ENCODE measurements at regions not wholly inside any gene's neighbourhood (a gene's known extent, or its start where the extent isn't known, plus 50 kb on each side); places are given as distances from the start of the nearest gene placed in this dataset.

DNA sequence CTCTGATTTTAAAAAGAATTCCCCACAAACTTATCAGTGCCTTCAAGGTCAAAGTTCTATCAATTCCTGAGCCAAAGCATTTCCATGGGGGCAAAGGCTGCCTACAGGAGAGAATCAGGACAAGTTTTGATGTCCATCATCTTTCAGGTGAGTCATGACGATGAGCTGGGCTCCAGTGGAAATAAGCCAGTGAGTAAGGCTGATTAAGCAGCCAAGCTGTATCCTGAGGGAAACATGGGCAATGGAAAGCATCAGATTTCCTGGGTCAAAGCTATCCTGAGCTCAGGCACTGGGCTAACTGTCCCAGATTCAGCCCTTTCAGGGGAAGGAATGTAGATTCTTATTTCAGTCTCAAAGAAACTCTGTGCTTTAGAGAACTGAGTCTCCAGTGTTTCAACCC, 377.4 kb downstream of the CD109 start:
- Histone ChIP-seq H3K4me3 (ENCODE audit: low read depth, low read length) (no peak overlapping the region), H3K9me3 (ENCODE audit: control insufficient read depth, insufficient read depth, low read length) (no peaks in the 10 kb centered on the region), H3K27me3 (ENCODE audit: control insufficient read depth, insufficient read depth, low read length) (no peaks in the 10 kb centered on the region), H3K4me1 (ENCODE audit: control insufficient read depth, insufficient read depth, low read length) (no peaks in the 10 kb centered on the region), H3K27ac (ENCODE audit: low read depth, low read length) (no peak overlapping the region), H3K36me3 (ENCODE audit: control insufficient read depth, insufficient read depth, low read length) (no peaks in the 10 kb centered on the region)
- 92% methylated on average over 1 of the region's 1 CpG for WGBS (ENCODE audit: insufficient coverage)
- DNase-seq (ENCODE audit: low read depth in 4 of 6, low spot score in 6 of 6): no peak

- Histone ChIP-seq H3K27me3 (ENCODE audit: control insufficient read depth, insufficient read depth, low read length) (no peaks in the 10 kb centered on the region), H3K27ac (ENCODE audit: low read depth, low read length) (no peak overlapping the region), H3K36me3 (ENCODE audit: control insufficient read depth, insufficient read depth, low read length) (no peaks in the 10 kb centered on the region), H3K9me3 (ENCODE audit: control insufficient read depth, insufficient read depth, low read length) (no peaks in the 10 kb centered on the region), H3K4me3 (ENCODE audit: low read depth, low read length) (no peak overlapping the region), H3K4me1 (ENCODE audit: control insufficient read depth, insufficient read depth, low read length) (no peaks in the 10 kb centered on the region)
- DNase-seq (ENCODE audit: low read depth in 4 of 6, low spot score in 6 of 6): no peak
Measured at GRCh38 chr6:74071214-74071613, 375.2 kb downstream of the CD109 start.

DNA sequence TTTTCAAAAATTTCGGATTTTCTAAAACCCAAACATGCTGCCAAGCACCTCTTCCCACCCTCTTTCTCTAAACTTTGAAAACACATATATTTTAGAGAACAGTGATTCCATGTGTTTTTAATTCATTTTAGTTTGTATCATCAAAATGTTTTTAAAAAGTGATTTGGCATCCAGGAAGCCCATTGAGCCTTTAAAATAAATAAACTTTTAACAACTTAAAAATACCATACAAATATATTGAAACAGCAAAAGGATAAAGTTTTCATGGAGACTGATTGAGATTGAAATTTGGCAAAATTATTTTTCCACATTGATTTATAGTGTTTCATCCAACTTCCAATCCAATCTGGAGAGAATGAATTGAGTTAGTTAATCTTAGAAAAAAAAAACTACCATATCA, 374.7 kb downstream of the CD109 start:
- WGBS (ENCODE audit: insufficient coverage): no CpG with 5 or more reads among the region's 1 CpG

GRCh38 chr6:74070091-74070490, 374.1 kb downstream of the CD109 start:
- H3K4me1 ChIP-seq (ENCODE audit: control insufficient read depth, insufficient read depth, low read length): no peaks in the 10 kb centered on the region
- 17% methylated on average over 1 of the region's 1 CpG for WGBS (ENCODE audit: insufficient coverage)
- H3K4me3 ChIP-seq (ENCODE audit: low read depth, low read length): no peak overlapping the region
- no peaks in the 10 kb centered on the region for H3K27me3 ChIP-seq (ENCODE audit: control insufficient read depth, insufficient read depth, low read length)
- no peak overlapping the region for H3K27ac ChIP-seq (ENCODE audit: low read depth, low read length)
- H3K36me3 ChIP-seq (ENCODE audit: control insufficient read depth, insufficient read depth, low read length): no peaks in the 10 kb centered on the region
- no peaks in the 10 kb centered on the region for H3K9me3 ChIP-seq (ENCODE audit: control insufficient read depth, insufficient read depth, low read length)
- no peak for DNase-seq (ENCODE audit: low read depth in 4 of 6, low spot score in 6 of 6)

More for the DNA sequence above, 374.7 kb downstream of the CD109 start:
- DNase-seq (ENCODE audit: low read depth in 4 of 6, low spot score in 6 of 6): no peak
- no peaks in the 10 kb centered on the region for H3K4me1 ChIP-seq (ENCODE audit: control insufficient read depth, insufficient read depth, low read length)
- no peaks in the 10 kb centered on the region for H3K36me3 ChIP-seq (ENCODE audit: control insufficient read depth, insufficient read depth, low read length)
- no peak overlapping the region for H3K4me3 ChIP-seq (ENCODE audit: low read depth, low read length)
- no peaks in the 10 kb centered on the region for H3K9me3 ChIP-seq (ENCODE audit: control insufficient read depth, insufficient read depth, low read length)
- no peak overlapping the region for H3K27ac ChIP-seq (ENCODE audit: low read depth, low read length)
- no peaks in the 10 kb centered on the region for H3K27me3 ChIP-seq (ENCODE audit: control insufficient read depth, insufficient read depth, low read length)

- no peaks in the 10 kb centered on the region for H3K36me3 ChIP-seq (ENCODE audit: control insufficient read depth, insufficient read depth, low read length)
- H3K27ac ChIP-seq (ENCODE audit: low read depth, low read length): no peak overlapping the region
- H3K4me3 ChIP-seq (ENCODE audit: low read depth, low read length): no peak overlapping the region
- no CpG with 5 or more reads among the region's 4 CpGs for WGBS (ENCODE audit: insufficient coverage)
- no peaks in the 10 kb centered on the region for H3K9me3 ChIP-seq (ENCODE audit: control insufficient read depth, insufficient read depth, low read length)
- DNase-seq (ENCODE audit: low read depth in 4 of 6, low spot score in 6 of 6): no peak
- H3K27me3 ChIP-seq (ENCODE audit: control insufficient read depth, insufficient read depth, low read length): no peaks in the 10 kb centered on the region
- no peaks in the 10 kb centered on the region for H3K4me1 ChIP-seq (ENCODE audit: control insufficient read depth, insufficient read depth, low read length)
Measured at GRCh38 chr6:74069089-74069581, 373.1 kb downstream of the CD109 start.

- no peak for DNase-seq (ENCODE audit: low read depth in 4 of 6, low spot score in 6 of 6)
- no peak overlapping the region for H3K4me3 ChIP-seq (ENCODE audit: low read depth, low read length)
- H3K4me1 ChIP-seq (ENCODE audit: control insufficient read depth, insufficient read depth, low read length): no peaks in the 10 kb centered on the region
- no peak overlapping the region for H3K27ac ChIP-seq (ENCODE audit: low read depth, low read length)
- H3K36me3 ChIP-seq (ENCODE audit: control insufficient read depth, insufficient read depth, low read length): no peaks in the 10 kb centered on the region
- WGBS (ENCODE audit: insufficient coverage): 100% methylated on average over 3 of the region's 10 CpGs
- no peaks in the 10 kb centered on the region for H3K9me3 ChIP-seq (ENCODE audit: control insufficient read depth, insufficient read depth, low read length)
- no peaks in the 10 kb centered on the region for H3K27me3 ChIP-seq (ENCODE audit: control insufficient read depth, insufficient read depth, low read length)
Measured at GRCh38 chr6:74066168-74066871, 370.3 kb downstream of the CD109 start.

GRCh38 chr6:74065705-74066104, 369.7 kb downstream of the CD109 start:
- no peaks in the 10 kb centered on the region for H3K9me3 ChIP-seq (ENCODE audit: control insufficient read depth, insufficient read depth, low read length)
- H3K36me3 ChIP-seq (ENCODE audit: control insufficient read depth, insufficient read depth, low read length): no peaks in the 10 kb centered on the region
- H3K27me3 ChIP-seq (ENCODE audit: control insufficient read depth, insufficient read depth, low read length): no peaks in the 10 kb centered on the region
- no peak overlapping the region for H3K4me3 ChIP-seq (ENCODE audit: low read depth, low read length)
- WGBS (ENCODE audit: insufficient coverage): no CpG with 5 or more reads among the region's 1 CpG
- H3K4me1 ChIP-seq (ENCODE audit: control insufficient read depth, insufficient read depth, low read length): no peaks in the 10 kb centered on the region
- DNase-seq (ENCODE audit: low read depth in 4 of 6, low spot score in 6 of 6): peak in 1 of 6 donors; percentile 5
- no peak overlapping the region for H3K27ac ChIP-seq (ENCODE audit: low read depth, low read length)

DNA sequence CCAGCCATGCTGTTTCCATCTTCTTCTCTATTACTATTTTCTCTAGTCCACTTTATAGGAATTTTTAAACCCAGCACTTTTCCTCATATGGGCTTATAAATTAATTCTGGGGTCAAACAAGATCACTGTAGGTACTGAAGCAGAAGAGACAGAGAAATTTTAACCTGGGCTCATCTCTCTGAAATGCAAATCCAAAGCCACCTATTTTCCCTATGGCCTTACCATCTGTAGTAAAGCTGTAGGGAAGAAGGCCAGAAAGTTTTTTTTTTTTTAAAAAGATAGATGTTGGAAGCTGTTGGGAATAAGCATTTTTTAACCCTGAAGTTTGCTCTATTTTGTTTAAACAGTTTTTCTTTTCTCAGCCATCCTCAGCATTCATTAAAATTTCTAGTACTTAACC, 367.4 kb downstream of the CD109 start:
- H3K36me3 ChIP-seq (ENCODE audit: control insufficient read depth, insufficient read depth, low read length): no peaks in the 10 kb centered on the region
- H3K4me3 ChIP-seq (ENCODE audit: low read depth, low read length): no peak overlapping the region
- no peaks in the 10 kb centered on the region for H3K27me3 ChIP-seq (ENCODE audit: control insufficient read depth, insufficient read depth, low read length)
- H3K27ac ChIP-seq (ENCODE audit: low read depth, low read length): no peak overlapping the region
- no peaks in the 10 kb centered on the region for H3K9me3 ChIP-seq (ENCODE audit: control insufficient read depth, insufficient read depth, low read length)
- DNase-seq (ENCODE audit: low read depth in 4 of 6, low spot score in 6 of 6): no peak
- H3K4me1 ChIP-seq (ENCODE audit: control insufficient read depth, insufficient read depth, low read length): no peaks in the 10 kb centered on the region

- Histone ChIP-seq H3K4me3 (ENCODE audit: low read depth, low read length) (no peak overlapping the region), H3K27me3 (ENCODE audit: control insufficient read depth, insufficient read depth, low read length) (no peaks in the 10 kb centered on the region), H3K36me3 (ENCODE audit: control insufficient read depth, insufficient read depth, low read length) (no peaks in the 10 kb centered on the region), H3K4me1 (ENCODE audit: control insufficient read depth, insufficient read depth, low read length) (no peaks in the 10 kb centered on the region), H3K9me3 (ENCODE audit: control insufficient read depth, insufficient read depth, low read length) (no peaks in the 10 kb centered on the region), H3K27ac (ENCODE audit: low read depth, low read length) (no peak overlapping the region)
- no CpG with 5 or more reads among the region's 1 CpG for WGBS (ENCODE audit: insufficient coverage)
- no peak for DNase-seq (ENCODE audit: low read depth in 4 of 6, low spot score in 6 of 6)
Measured at GRCh38 chr6:74061201-74061600, 365.2 kb downstream of the CD109 start.

DNA sequence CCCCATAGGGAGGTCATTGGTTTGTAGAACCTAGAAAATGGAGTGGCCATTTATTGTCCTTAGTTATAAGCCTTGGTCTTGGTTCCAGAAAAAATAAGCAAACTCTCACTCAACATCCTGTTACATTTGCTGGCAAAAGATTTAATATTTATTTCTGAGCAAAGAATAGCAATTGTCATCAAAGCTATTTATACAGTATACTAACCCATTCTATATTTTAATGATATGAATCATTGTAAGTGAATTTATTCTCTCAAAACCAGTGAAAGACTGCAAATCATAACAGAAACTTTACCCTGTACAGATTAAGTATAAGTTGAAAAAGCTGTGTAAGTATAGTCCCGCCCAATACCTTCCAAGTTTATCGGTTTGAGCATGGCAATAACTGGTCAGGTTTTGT, 364.4 kb downstream of the CD109 start:
- Histone ChIP-seq H3K4me3 (ENCODE audit: low read depth, low read length) (no peak overlapping the region), H3K27ac (ENCODE audit: low read depth, low read length) (no peak overlapping the region), H3K9me3 (ENCODE audit: control insufficient read depth, insufficient read depth, low read length) (no peaks in the 10 kb centered on the region), H3K36me3 (ENCODE audit: control insufficient read depth, insufficient read depth, low read length) (no peaks in the 10 kb centered on the region), H3K4me1 (ENCODE audit: control insufficient read depth, insufficient read depth, low read length) (no peaks in the 10 kb centered on the region), H3K27me3 (ENCODE audit: control insufficient read depth, insufficient read depth, low read length) (no peaks in the 10 kb centered on the region)
- WGBS (ENCODE audit: insufficient coverage): no CpG with 5 or more reads among the region's 2 CpGs
- no peak for DNase-seq (ENCODE audit: low read depth in 4 of 6, low spot score in 6 of 6)
